GM12892 (cell line): ENCODE measurements at regions not wholly inside any gene's neighbourhood (a gene's known extent, or its start where the extent isn't known, plus 50 kb on each side); places are given as distances from the start of the nearest gene placed in this dataset.

Source experiments
- DNase-seq: peaks from one replicate; pipeline ENCODE4 v3.0.0; 2011; ENCODE audit not compliant: insufficient read length
- FAIRE-seq: peaks from 2 replicates; lab custom pipeline; 2011; peaks lifted over from hg19 to GRCh38; lab: Jason Lieb, UNC
- POLR2A ChIP-seq: IDR thresholded peaks from 2 replicates; pipeline ENCODE4 v1.6.1; 2011; ENCODE audit warnings: low read depth, low read length, control low read depth
- POLR2AphosphoS5 ChIP-seq: IDR thresholded peaks from 2 replicates; pipeline ENCODE4 v1.6.1; 2011; ENCODE audit warnings: low read depth, low read length, control low read depth
- TAF1 ChIP-seq: IDR thresholded peaks from 2 replicates; pipeline ENCODE4 v1.6.1; 2011; ENCODE audit warnings: low read depth, mild to moderate bottlenecking, control low read depth, low read length, borderline replicate concordance

GRCh38 chr2:19127616-19128015 lies 230.8 kb downstream of the OSR1 start:
- DNase-seq (no peak), FAIRE-seq (no peak)
- TF ChIP-seq TAF1 (no peak), POLR2A (no peak), POLR2AphosphoS5 (no peak)

DNA sequence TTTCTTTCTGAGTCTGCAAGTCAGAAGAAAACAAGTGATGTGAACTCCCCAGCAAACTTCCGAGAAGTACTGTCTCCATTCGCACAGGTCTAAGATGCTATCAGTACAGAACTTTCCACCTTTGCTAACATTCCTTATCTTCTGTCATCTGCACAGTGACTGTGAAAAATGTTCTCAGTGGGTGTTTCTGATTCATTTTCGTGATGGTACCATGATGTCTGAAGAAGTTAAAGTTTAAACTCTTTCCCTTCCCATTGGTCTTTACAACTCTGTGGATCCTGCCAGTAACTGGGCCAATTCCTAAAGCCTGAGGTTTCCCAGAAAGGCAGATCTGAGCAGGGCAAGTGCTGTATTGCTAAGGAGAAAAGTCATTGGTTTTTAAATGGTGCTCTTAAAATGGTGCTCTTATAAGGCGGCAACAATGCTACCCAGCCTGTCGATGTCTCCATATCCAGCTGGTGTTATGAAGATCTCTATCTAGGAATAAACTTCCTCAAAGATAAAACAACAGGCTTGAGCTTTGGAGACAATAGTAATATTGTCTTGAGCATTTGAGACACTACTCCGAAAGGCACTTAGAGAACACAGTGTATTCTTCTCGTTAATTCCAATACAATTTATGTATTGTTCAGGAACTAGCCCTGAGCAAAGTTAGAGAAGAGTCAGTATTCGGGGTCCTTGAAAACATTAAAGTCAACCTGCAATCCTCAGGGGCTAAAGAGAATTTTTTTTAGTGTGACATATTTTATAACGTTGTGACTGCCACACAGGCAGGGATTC lies 232.3 kb downstream of the OSR1 start:
- TF ChIP-seq TAF1 (no peak), POLR2AphosphoS5 (no peak), POLR2A (no peak)
- no peak for FAIRE-seq
- DNase-seq, result no peak

DNA sequence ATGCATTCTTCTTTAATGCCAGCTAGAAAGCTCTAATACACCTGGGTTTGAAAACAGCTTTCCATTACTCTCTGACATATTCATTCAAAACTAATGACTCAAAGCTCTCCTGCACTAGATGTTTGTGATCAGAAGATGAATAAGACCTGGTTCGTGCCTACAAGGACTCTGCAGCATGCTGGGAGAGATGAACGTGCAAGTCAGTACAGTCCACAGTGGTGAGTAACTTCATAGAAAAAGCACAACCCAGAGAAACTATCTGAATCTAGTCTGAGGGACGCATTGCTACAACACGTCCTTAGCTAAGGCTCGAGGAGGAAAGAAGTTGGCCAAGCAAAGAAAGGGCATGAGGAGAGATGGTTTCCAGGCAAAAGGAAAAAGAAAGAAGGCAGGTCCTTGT lies 234.3 kb downstream of the OSR1 start:
- TF ChIP-seq POLR2A, result no peak
- TF ChIP-seq TAF1, result no peak
- no peak for TF ChIP-seq POLR2AphosphoS5
- FAIRE-seq (no peak), DNase-seq (no peak)

- no peak for DNase-seq
- no peak for FAIRE-seq
- TF ChIP-seq POLR2A, result no peak
- no peak for TF ChIP-seq POLR2AphosphoS5
Measured at GRCh38 chr2:19123556-19123955, 234.9 kb downstream of the OSR1 start.

DNA sequence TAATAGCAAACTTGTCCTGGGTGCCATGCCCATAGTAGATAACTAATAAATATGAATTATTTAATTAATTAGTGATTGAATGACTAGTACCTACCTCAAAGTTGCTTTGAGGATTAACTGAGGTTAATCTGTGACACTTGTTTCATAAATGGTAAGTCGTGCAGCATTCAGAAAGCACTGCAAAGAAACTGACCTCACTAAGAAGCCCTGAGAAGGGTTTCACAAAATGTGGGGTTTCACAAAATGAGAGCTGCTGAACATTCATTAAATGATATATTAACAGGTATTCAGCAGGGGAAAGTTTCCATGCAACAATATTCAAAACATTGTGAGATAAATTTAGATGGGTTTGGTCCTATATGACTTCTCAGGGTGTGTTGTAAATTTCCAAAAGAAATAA lies 236.2 kb downstream of the OSR1 start:
- FAIRE-seq, result no peak
- no peak for DNase-seq
- TF ChIP-seq POLR2AphosphoS5, result no peak
- no peak for TF ChIP-seq TAF1
- TF ChIP-seq POLR2A, result no peak

DNA sequence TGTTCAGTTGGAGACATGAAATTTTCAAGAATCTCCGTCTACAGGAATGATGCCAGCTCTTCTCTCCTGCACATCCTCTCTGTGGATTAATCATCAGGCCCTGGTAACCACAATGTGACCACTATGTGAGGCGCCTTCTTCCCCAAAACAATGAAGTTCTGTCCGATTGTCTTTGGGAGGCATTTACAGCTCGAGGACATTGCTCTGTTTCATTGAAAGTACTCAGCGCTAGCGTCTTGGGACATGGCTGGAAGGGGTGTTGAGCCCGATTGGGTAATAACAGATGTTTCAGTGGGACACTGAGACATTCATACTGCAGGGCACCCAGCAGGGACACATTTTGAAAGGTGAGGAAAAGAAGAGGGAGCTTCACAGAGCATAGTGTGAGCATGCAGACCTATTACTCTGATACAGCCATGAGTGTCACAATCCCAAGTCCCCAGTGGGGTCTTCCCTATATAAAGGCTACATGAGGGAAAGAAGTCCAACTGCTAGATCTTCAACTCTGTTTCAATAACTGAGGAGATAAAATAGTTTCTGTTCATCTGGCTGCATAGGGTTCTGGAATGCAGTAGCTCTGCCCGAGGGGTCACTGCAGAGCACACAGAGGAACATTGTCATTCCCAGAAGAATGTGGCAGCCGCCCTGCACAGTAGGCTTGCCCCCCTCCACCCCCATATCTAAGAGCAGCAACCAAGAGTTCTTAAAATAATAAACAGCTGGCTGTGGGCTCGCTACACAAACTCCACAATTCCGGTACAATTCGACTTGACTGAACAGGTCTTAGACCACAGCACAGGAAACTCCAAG lies 237.3 kb downstream of the OSR1 start:
- no peak for DNase-seq
- TF ChIP-seq TAF1, result no peak
- no peak for TF ChIP-seq POLR2A
- no peak for TF ChIP-seq POLR2AphosphoS5
- FAIRE-seq, result no peak

DNA sequence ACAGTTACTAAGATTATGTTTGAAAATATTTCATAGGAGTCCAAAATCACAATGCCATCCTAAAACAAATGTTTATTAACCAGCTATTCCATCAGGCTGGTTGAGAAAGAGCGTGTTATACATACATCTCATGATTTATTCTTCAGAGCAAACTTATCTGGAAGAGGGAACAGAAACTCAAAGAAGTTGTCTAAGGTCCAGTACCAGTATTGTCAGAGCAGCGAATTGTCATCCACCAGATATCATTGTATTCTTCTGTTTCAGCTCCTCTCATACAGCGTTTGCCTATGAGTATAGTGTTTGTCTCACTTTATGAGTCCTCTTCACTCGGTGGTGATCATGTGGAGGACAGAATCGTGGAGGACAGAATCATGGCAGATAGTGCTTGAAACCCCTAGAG lies 238.2 kb downstream of the OSR1 start:
- DNase-seq, result no peak
- FAIRE-seq, result no peak
- no peak for TF ChIP-seq POLR2AphosphoS5
- no peak for TF ChIP-seq POLR2A
- TF ChIP-seq TAF1, result no peak

DNA sequence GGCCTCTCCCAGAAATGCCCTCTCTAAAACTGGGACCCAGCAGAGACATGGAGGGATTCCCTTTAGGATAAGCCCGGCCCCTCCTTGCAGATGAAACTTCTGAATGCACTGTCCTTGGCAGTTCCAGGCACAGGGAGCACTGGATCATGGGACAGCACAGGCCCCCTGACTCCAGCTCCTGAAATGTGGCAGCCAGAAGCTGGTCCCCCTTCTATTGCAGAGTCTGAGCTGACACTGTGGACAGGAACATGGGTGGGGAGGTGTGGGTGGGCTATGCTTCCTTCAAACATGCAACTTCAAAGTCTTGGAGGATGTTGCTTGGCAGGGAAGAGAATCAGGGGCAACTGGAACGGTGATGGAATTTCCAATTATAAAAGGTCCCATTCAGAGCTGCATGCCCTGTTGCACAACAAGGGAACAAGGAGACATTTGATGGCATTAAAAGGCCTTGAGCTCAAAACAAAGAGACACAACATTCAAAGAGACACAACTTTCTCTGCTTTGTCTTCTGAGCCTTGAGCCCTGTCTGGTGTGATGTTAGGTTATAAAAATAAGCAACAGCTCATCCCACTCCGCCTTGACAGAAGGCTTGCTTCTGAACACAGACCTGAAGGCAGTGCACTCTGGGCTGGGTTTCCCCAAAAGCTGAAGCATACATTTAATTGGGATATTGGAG lies 239.0 kb downstream of the OSR1 start:
- TF ChIP-seq TAF1 (no peak), POLR2AphosphoS5 (no peak)
- DNase-seq (no peak), FAIRE-seq (no peak)

DNA sequence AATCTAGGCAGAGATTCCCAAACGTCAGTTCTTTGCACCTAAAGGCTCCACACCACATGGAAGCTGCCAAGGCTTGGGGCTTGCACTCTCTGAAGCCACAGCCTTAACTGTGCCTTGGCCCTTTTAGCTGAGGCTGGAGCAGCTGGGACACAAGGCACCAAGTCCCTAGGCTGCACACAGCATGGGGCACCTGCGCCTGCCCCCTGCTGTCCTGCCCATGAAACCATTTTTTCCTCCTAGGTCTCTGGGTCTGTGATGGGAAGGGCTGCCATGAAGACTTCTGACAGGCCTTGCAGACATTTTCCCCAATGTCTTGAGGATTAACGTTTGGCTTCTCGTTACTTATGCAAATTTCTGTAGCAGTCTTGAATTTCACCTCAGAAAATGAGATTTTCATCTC lies 241.5 kb downstream of the OSR1 start:
- FAIRE-seq, result no peak
- TF ChIP-seq POLR2AphosphoS5 (no peak), POLR2A (no peak), TAF1 (no peak)

DNA sequence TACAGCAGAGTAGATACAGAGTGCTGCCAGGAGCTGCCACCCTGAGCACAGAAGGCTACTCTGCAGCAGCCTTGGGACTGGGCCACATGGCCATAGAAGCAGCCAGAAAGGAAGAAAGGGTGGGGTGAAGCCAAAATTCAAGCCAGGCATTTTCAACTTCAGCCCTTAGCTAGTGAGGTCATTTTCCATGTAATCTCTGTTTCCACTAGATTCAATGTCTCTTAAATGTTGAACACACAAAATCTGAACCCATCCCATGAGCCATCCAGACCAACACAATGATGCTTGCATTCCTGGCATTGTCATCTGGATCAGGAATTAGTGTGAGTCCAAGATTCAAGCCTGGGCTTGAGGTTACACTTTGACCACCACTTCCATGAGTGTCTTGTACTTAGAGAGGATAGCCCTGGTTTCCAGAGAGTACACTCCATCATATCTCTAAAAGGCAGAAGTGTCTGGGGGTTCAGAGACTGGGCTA lies 243.6 kb downstream of the OSR1 start:
- DNase-seq (no peak), FAIRE-seq (no peak)
- no peak for TF ChIP-seq POLR2A
- TF ChIP-seq POLR2AphosphoS5, result no peak
- TF ChIP-seq TAF1, result no peak

More for the DNA sequence above, 241.5 kb downstream of the OSR1 start:
- DNase-seq, result no peak

DNA sequence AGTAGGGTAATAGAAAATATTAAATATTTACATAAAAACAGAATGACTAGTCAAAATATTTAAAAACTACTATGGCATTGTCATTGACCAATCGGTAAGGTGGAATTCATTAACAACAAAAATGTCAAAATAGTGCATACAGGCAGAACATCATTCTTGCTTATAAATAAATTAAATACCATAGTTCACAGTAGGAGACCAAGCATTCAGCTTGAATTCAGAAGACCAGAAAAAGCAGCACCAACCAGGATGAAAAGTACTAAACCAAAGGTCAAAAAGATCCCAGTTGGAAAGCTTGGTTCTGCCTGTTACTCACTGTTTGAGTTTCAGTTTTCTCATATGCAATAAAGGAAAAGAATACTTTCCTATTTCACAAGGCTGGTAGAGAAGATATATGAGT lies 244.3 kb downstream of the OSR1 start:
- DNase-seq, result no peak
- FAIRE-seq, result no peak
- no peak for TF ChIP-seq POLR2AphosphoS5

DNA sequence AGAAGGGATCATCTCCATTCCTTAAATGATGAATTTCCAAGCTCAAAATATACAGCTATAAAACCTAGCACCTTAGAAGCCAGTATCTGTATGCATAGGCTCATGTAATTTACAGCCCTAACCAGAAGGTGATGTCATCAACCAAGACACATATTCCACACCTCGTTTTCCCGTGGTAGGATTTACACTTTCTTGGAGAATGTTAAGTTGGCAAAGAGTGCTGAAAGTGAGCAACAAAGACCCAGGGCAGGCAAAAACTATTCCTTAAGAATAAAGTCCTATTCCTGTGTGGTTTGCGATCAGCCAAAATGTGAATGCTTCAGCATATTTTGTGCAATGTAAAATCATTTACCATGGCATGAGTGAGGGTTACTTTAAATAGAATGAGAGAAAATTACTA lies 247.1 kb downstream of the OSR1 start:
- FAIRE-seq (no peak), DNase-seq (no peak)
- TF ChIP-seq POLR2AphosphoS5, result no peak
- no peak for TF ChIP-seq TAF1
- TF ChIP-seq POLR2A, result no peak
